Psoas muscle (tissue), 7 donors: ENCODE measurements at regions not wholly inside any gene's neighbourhood (a gene's known extent, or its start where the extent isn't known, plus 50 kb on each side); places are given as distances from the start of the nearest gene placed in this dataset.

Experiments used
- ATAC-seq, 4 donors: fragments of 200-7000 bp; cut with Tn5 transposase; one replicate each; pipeline ENCODE4 v1.9.1; 2020; ENCODE audit warnings: moderate library complexity in 3 of 4, mild to moderate bottlenecking in 2 of 4
- DNase-seq, 2 donors: peaks; one replicate each; pipeline ENCODE4 v3.0.0-alpha.2; 2020
- H3K27ac ChIP-seq: fragments of 200-600 bp; one replicate; pipeline ENCODE4 v1.8.0; 2022
- H3K27me3 ChIP-seq, 3 donors: fragments of 200-600 bp in 1 of 3; one replicate each; pipeline versions ENCODE4 v1.6.1 to v1.8.0; 2013 to 2022; ENCODE audit warnings: low read length in 2 of 3, mild to moderate bottlenecking in 2 of 3, moderate library complexity in 1 of 3; ENCODE audit not compliant: insufficient read depth in 3 of 3
- H3K36me3 ChIP-seq, 2 donors: fragments of 200-600 bp in 1 of 2; one replicate each; pipeline versions ENCODE4 v1.6.1 to v1.8.0; 2013 to 2022; ENCODE audit warnings: low read depth in 1 of 2, mild to moderate bottlenecking in 1 of 2, moderate library complexity in 1 of 2; ENCODE audit not compliant: insufficient read depth in 1 of 2
- H3K4me1 ChIP-seq: fragments of 200-600 bp; one replicate; pipeline ENCODE4 v1.8.0; 2022
- H3K4me3 ChIP-seq: fragments of 200-600 bp; one replicate; pipeline ENCODE4 v1.8.0; 2022; ENCODE audit warnings: mild to moderate bottlenecking
- H3K9me3 ChIP-seq: fragments of 200-600 bp; one replicate; pipeline ENCODE4 v1.8.0; 2022
- CTCF ChIP-seq: fragments of 200-600 bp; IDR thresholded peaks from one replicate; pipeline ENCODE4 v1.8.0; 2022; ENCODE audit warnings: antibody characterized with exemption
- WGBS, 3 donors: extraction: QIAGEN DNeasy Blood & Tissue Kit; methylation state at CpG; one replicate each; pipeline versions ENCODE4 v1.1.6 to v1.1.7; 2013; 5-methylcytosine and 5-hydroxymethylcytosine counted together
- intact Hi-C, 2 donors: fragments of 100-400 bp; cut with DNase I; formaldehyde crosslinking; loops; one replicate each; pipeline versions ENCODE4 v1.11.0 to v1.14.2; 2022
- donor health status: healthy with polysubstance abuse.
- donor health status: DM: no; HTN: no; CAD: no; lungs with moderate emphysema.
- donor health status: Bipolar disorder and iron deficiency.
- donor health status: healthy.
- donor health status: DM: yes; HTN: yes; CAD: no.
- donor health status: DM: no; HTN: no; CAD: no.
- donor health status: DM: yes; HTN: yes; CAD: no.

GRCh38 chr1:232285138-232285537 lies 344.8 kb downstream of the SIPA1L2 start:
- no peaks in the 10 kb centered on the region for H3K36me3 ChIP-seq
- H3K9me3 ChIP-seq: no peaks in the 10 kb centered on the region
- H3K27me3 ChIP-seq: no peaks in the 10 kb centered on the region
- no peak for TF ChIP-seq CTCF
- WGBS, 3 donors: 64 to 76% (median 71%) methylated on average over 6 of the region's 6 CpGs
- ATAC-seq (peak in 3 of 4 donors; percentile 33 to 79 (median 62)), DNase-seq (no peak)
- peaks cover 3% of the 10 kb centered on the region for H3K4me1 ChIP-seq
- H3K27ac ChIP-seq: no peak overlapping the region
- intact Hi-C loops: no loop called here
- H3K4me3 ChIP-seq: no peak overlapping the region

GRCh38 chr1:232283864-232284263 lies 346.1 kb downstream of the SIPA1L2 start:
- TF ChIP-seq CTCF: no peak
- no peak for ATAC-seq

GRCh38 chr1:232282498-232282897 lies 347.4 kb downstream of the SIPA1L2 start:
- ATAC-seq (no peak), DNase-seq (no peak)
- no peaks in the 10 kb centered on the region for H3K36me3 ChIP-seq
- WGBS, 3 donors: 93 to 95% (median 95%) methylated on average over 1 of the region's 1 CpG
- H3K4me3 ChIP-seq: no peak overlapping the region
- H3K9me3 ChIP-seq: no peaks in the 10 kb centered on the region
- H3K27ac ChIP-seq: no peak overlapping the region
- TF ChIP-seq CTCF: no peak
- peaks cover 3% of the 10 kb centered on the region for H3K4me1 ChIP-seq
- intact Hi-C loops: no loop called here
- H3K27me3 ChIP-seq: no peaks in the 10 kb centered on the region

More at GRCh38 chr1:232283864-232284263, 346.1 kb downstream of the SIPA1L2 start:
- intact Hi-C loops: loop anchor here in 1 of 2 donors (1.0 kb wide), 1 partner anchor 18 kb away; no protein-coding TSS in a partner anchor
- Histone ChIP-seq H3K36me3 (no peaks in the 10 kb centered on the region), H3K27me3 (no peaks in the 10 kb centered on the region), H3K27ac (no peak overlapping the region), H3K9me3 (no peaks in the 10 kb centered on the region), H3K4me3 (no peak overlapping the region), H3K4me1 (peaks cover 3% of the 10 kb centered on the region)
- 55 to 58% (median 56%) methylated on average over 4 of the region's 4 CpGs for WGBS, 3 donors
- no peak for DNase-seq

GRCh38 chr1:232280910-232281309 lies 349.0 kb downstream of the SIPA1L2 start:
- no peaks in the 10 kb centered on the region for H3K36me3 ChIP-seq
- H3K27me3 ChIP-seq: no peaks in the 10 kb centered on the region
- ATAC-seq: no peak
- H3K27ac ChIP-seq: no peak overlapping the region
- H3K4me1 ChIP-seq: peaks cover 3% of the 10 kb centered on the region
- TF ChIP-seq CTCF: no peak
- no peak for DNase-seq
- no peaks in the 10 kb centered on the region for H3K9me3 ChIP-seq
- intact Hi-C loops: no loop called here
- no peak overlapping the region for H3K4me3 ChIP-seq
- WGBS, 3 donors: 89 to 93% (median 92%) methylated on average over 4 of the region's 4 CpGs

GRCh38 chr1:232279909-232280400 lies 350.0 kb downstream of the SIPA1L2 start:
- Histone ChIP-seq H3K27ac (no peak overlapping the region), H3K4me1 (peaks cover 3% of the 10 kb centered on the region), H3K4me3 (no peak overlapping the region), H3K36me3 (no peaks in the 10 kb centered on the region), H3K27me3 (no peaks in the 10 kb centered on the region), H3K9me3 (no peaks in the 10 kb centered on the region)
- DNase-seq (no peak), ATAC-seq (no peak)
- intact Hi-C loops: no loop called here
- 77 to 94% (median 81%) methylated on average over 3 of the region's 3 CpGs for WGBS, 3 donors
- TF ChIP-seq CTCF: no peak
